ENCODE measurements at regions not wholly inside any gene's neighbourhood (a gene's known extent, or its start where the extent isn't known, plus 50 kb on each side); places are given as distances from the start of the nearest gene placed in this dataset.
"Not testable (repeated sequence)": the region's sequence is repeated elsewhere in the genome, so short reads cannot be mapped to it uniquely, and the experiment has no call there.

- in situ Hi-C loops (cut with HindIII; ENCODE audit: low sequenced_read_pairs): no loop called here
- no peak for DNase-seq (ENCODE audit: low spot score)
Measured at GRCh38 chr13:103894626-103895025, 828.4 kb upstream of the SLC10A2 start.

- no peak for DNase-seq (ENCODE audit: low spot score)
- in situ Hi-C loops (cut with HindIII; ENCODE audit: low sequenced_read_pairs): no loop called here
Measured at GRCh38 chr13:103884101-103884723, 818.0 kb upstream of the SLC10A2 start.

- in situ Hi-C loops (cut with HindIII; ENCODE audit: low sequenced_read_pairs): no loop called here
- DNase-seq (ENCODE audit: low spot score): no peak
Measured at GRCh38 chr13:103883698-103884097, 817.5 kb upstream of the SLC10A2 start.

GRCh38 chr13:103883164-103883563, 816.9 kb upstream of the SLC10A2 start:
- in situ Hi-C loops (cut with HindIII; ENCODE audit: low sequenced_read_pairs): no loop called here
- DNase-seq (ENCODE audit: low spot score): peak; percentile 65

- in situ Hi-C loops (cut with HindIII; ENCODE audit: low sequenced_read_pairs); DNase-seq (ENCODE audit: low spot score): not testable (repeated sequence)
Measured at GRCh38 chr13:103880146-103880545, 813.9 kb upstream of the SLC10A2 start.

GRCh38 chr13:103878891-103879605, 812.8 kb upstream of the SLC10A2 start:
- in situ Hi-C loops (cut with HindIII; ENCODE audit: low sequenced_read_pairs): no loop called here
- no peak for DNase-seq (ENCODE audit: low spot score)

- in situ Hi-C loops (cut with HindIII; ENCODE audit: low sequenced_read_pairs): no loop called here
- DNase-seq (ENCODE audit: low spot score): no peak
Measured at GRCh38 chr13:103876571-103876970, 810.4 kb upstream of the SLC10A2 start.

GRCh38 chr13:103873725-103874124, 807.5 kb upstream of the SLC10A2 start:
- in situ Hi-C loops (cut with HindIII; ENCODE audit: low sequenced_read_pairs): no loop called here
- DNase-seq (ENCODE audit: low spot score): no peak

- in situ Hi-C loops (cut with HindIII; ENCODE audit: low sequenced_read_pairs): no loop called here
- no peak for DNase-seq (ENCODE audit: low spot score)
Measured at GRCh38 chr13:103866048-103866447, 799.8 kb upstream of the SLC10A2 start.

GRCh38 chr13:103862525-103862924, 796.3 kb upstream of the SLC10A2 start:
- DNase-seq (ENCODE audit: low spot score): no peak

GRCh38 chr13:103859952-103860351, 793.7 kb upstream of the SLC10A2 start:
- DNase-seq (ENCODE audit: low spot score): no peak
- in situ Hi-C loops (cut with HindIII; ENCODE audit: low sequenced_read_pairs): no loop called here

More at GRCh38 chr13:103862525-103862924, 796.3 kb upstream of the SLC10A2 start:
- in situ Hi-C loops (cut with HindIII; ENCODE audit: low sequenced_read_pairs): no loop called here

- no peak for DNase-seq (ENCODE audit: low spot score)
- in situ Hi-C loops (cut with HindIII; ENCODE audit: low sequenced_read_pairs): no loop called here
Measured at GRCh38 chr13:103852036-103852435, 785.8 kb upstream of the SLC10A2 start.

GRCh38 chr13:103844471-103844870, 778.3 kb upstream of the SLC10A2 start:
- no peak for DNase-seq (ENCODE audit: low spot score)

GRCh38 chr13:103839460-103839859, 773.2 kb upstream of the SLC10A2 start:
- in situ Hi-C loops (cut with HindIII; ENCODE audit: low sequenced_read_pairs): no loop called here
- no peak for DNase-seq (ENCODE audit: low spot score)

More at GRCh38 chr13:103844471-103844870, 778.3 kb upstream of the SLC10A2 start:
- in situ Hi-C loops (cut with HindIII; ENCODE audit: low sequenced_read_pairs): no loop called here

- DNase-seq (ENCODE audit: low spot score): no peak
- in situ Hi-C loops (cut with HindIII; ENCODE audit: low sequenced_read_pairs): no loop called here
Measured at GRCh38 chr13:103835052-103835451, 768.8 kb upstream of the SLC10A2 start.

GRCh38 chr13:103833294-103833852, 767.2 kb upstream of the SLC10A2 start:
- in situ Hi-C loops (cut with HindIII; ENCODE audit: low sequenced_read_pairs): no loop called here
- DNase-seq (ENCODE audit: low spot score): no peak

GRCh38 chr13:103815619-103816018, 749.4 kb upstream of the SLC10A2 start:
- in situ Hi-C loops (cut with HindIII; ENCODE audit: low sequenced_read_pairs): no loop called here
- no peak for DNase-seq (ENCODE audit: low spot score)

- in situ Hi-C loops (cut with HindIII; ENCODE audit: low sequenced_read_pairs): no loop called here
- DNase-seq (ENCODE audit: low spot score): no peak
Measured at GRCh38 chr13:103812971-103813370, 746.8 kb upstream of the SLC10A2 start.

GRCh38 chr13:103812558-103812957, 746.3 kb upstream of the SLC10A2 start:
- in situ Hi-C loops (cut with HindIII; ENCODE audit: low sequenced_read_pairs): no loop called here
- no peak for DNase-seq (ENCODE audit: low spot score)

- DNase-seq (ENCODE audit: low spot score): no peak
- in situ Hi-C loops (cut with HindIII; ENCODE audit: low sequenced_read_pairs): no loop called here
Measured at GRCh38 chr13:103810026-103810425, 743.8 kb upstream of the SLC10A2 start.

GRCh38 chr13:103805771-103806170, 739.6 kb upstream of the SLC10A2 start:
- in situ Hi-C loops (cut with HindIII; ENCODE audit: low sequenced_read_pairs): no loop called here

More at GRCh38 chr13:103805771-103806170, 739.6 kb upstream of the SLC10A2 start:
- no peak for DNase-seq (ENCODE audit: low spot score)
